B cell (primary cell): ENCODE measurements at regions not wholly inside any gene's neighbourhood (a gene's known extent, or its start where the extent isn't known, plus 50 kb on each side); places are given as distances from the start of the nearest gene placed in this dataset.

Source experiments
- EZH2 ChIP-seq: IDR thresholded peaks from 2 replicates; pipeline ENCODE4 v1.6.1; 2012; ENCODE audit warnings: borderline replicate concordance, low read depth, mild to moderate bottlenecking, moderate library complexity, low read length; ENCODE audit not compliant: insufficient read depth, poor library complexity, severe bottlenecking
- TF ChIP-seq, protein P1 (sequence below): fragments of 200-600 bp; IDR thresholded peaks from one replicate; pipeline ENCODE4 v1.8.0; 2022; ENCODE audit warnings: antibody characterized with exemption, mild to moderate bottlenecking

DNA sequence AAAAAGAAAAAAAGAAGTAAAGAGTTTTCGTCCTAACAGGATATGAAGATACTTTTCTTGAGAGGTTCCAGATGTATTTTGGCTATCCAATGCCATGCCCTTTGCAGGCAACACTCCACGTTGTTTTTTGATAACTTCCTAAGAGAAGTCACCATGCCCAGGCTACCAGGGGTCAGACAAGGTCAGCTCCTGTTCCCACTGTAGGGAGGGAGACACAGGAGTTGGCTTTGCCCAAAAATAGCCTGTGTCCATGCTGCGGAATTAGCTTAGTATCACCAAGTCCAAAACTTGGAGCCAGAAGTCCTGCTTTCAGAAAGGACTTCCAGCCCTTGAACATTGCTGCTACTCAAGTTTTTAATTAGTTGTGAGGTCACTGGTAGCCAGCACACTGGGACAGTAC is 62.1 kb upstream of the NRIP1 start:
- TF ChIP-seq, protein P1, sequence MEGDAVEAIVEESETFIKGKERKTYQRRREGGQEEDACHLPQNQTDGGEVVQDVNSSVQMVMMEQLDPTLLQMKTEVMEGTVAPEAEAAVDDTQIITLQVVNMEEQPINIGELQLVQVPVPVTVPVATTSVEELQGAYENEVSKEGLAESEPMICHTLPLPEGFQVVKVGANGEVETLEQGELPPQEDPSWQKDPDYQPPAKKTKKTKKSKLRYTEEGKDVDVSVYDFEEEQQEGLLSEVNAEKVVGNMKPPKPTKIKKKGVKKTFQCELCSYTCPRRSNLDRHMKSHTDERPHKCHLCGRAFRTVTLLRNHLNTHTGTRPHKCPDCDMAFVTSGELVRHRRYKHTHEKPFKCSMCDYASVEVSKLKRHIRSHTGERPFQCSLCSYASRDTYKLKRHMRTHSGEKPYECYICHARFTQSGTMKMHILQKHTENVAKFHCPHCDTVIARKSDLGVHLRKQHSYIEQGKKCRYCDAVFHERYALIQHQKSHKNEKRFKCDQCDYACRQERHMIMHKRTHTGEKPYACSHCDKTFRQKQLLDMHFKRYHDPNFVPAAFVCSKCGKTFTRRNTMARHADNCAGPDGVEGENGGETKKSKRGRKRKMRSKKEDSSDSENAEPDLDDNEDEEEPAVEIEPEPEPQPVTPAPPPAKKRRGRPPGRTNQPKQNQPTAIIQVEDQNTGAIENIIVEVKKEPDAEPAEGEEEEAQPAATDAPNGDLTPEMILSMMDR = no peak
- no peak for TF ChIP-seq EZH2
